BE2C (cell line): ENCODE measurements at regions not wholly inside any gene's neighbourhood (a gene's known extent, or its start where the extent isn't known, plus 50 kb on each side); places are given as distances from the start of the nearest gene placed in this dataset.

Experiments used
- DNase-seq: peaks from one replicate; pipeline ENCODE4 v3.0.0-alpha.2; 2020
- H3K27me3 ChIP-seq: fragments of 250-450 bp; sonication (Bioruptor Pico); 2 replicates; pipeline ENCODE4 v1.5.1; 2020; ENCODE audit warnings: mild to moderate bottlenecking
- H3K36me3 ChIP-seq: fragments of 250-450 bp; sonication (Bioruptor Pico); 2 replicates; pipeline ENCODE4 v1.5.1; 2020; ENCODE audit warnings: mild to moderate bottlenecking
- H3K4me1 ChIP-seq: fragments of 250-450 bp; sonication (Bioruptor Pico); 2 replicates; pipeline ENCODE4 v1.5.1; 2020
- H3K4me3 ChIP-seq: 2 replicates; pipeline ENCODE4 v1.5.1; 2011; ENCODE audit warnings: low read depth, low read length
- H3K9me3 ChIP-seq: fragments of 250-450 bp; sonication (Bioruptor Pico); 2 replicates; pipeline ENCODE4 v1.5.1; 2020
- CTCF ChIP-seq: IDR thresholded peaks from 2 replicates; pipeline ENCODE4 v1.5.1; 2012; ENCODE audit warnings: mild to moderate bottlenecking, low read depth, low read length

GRCh38 chr12:107163413-107163812 is 70.1 kb upstream of the CRY1 start:
- Histone ChIP-seq H3K4me3 (no peak overlapping the region), H3K9me3 (no peaks in the 10 kb centered on the region; the same call in 1 of the 2 replicates), H3K4me1 (no peaks in the 10 kb centered on the region), H3K36me3 (no peaks in the 10 kb centered on the region), H3K27me3 (peaks cover 12% of the 10 kb centered on the region)
- DNase-seq: no peak
- no peak for TF ChIP-seq CTCF

GRCh38 chr12:107164392-107164791 is 71.0 kb upstream of the CRY1 start:
- no peak for DNase-seq
- Histone ChIP-seq H3K4me3 (no peak overlapping the region), H3K36me3 (no peaks in the 10 kb centered on the region), H3K27me3 (peaks cover 12% of the 10 kb centered on the region), H3K9me3 (no peaks in the 10 kb centered on the region; the same call in 1 of the 2 replicates), H3K4me1 (no peaks in the 10 kb centered on the region)
- TF ChIP-seq CTCF: no peak

GRCh38 chr12:107165581-107165980 is 72.2 kb upstream of the CRY1 start:
- Histone ChIP-seq H3K36me3 (no peaks in the 10 kb centered on the region), H3K9me3 (no peaks in the 10 kb centered on the region; the same call in 1 of the 2 replicates), H3K27me3 (peaks cover 7% of the 10 kb centered on the region), H3K4me3 (no peak overlapping the region), H3K4me1 (no peaks in the 10 kb centered on the region)
- no peak for DNase-seq
- no peak for TF ChIP-seq CTCF

- H3K9me3 ChIP-seq: no peaks in the 10 kb centered on the region; the same call in 1 of the 2 replicates
- peaks cover 5% of the 10 kb centered on the region for H3K27me3 ChIP-seq
- no peak for TF ChIP-seq CTCF
- no peak overlapping the region for H3K4me3 ChIP-seq
- H3K4me1 ChIP-seq: no peaks in the 10 kb centered on the region
- H3K36me3 ChIP-seq: no peaks in the 10 kb centered on the region
- DNase-seq: no peak
Measured at GRCh38 chr12:107167756-107168155, 74.4 kb upstream of the CRY1 start.

- H3K36me3 ChIP-seq: no peaks in the 10 kb centered on the region
- peak; percentile 6 for DNase-seq
- no peak overlapping the region for H3K4me3 ChIP-seq
- H3K9me3 ChIP-seq: no peaks in the 10 kb centered on the region
- no peak for TF ChIP-seq CTCF
- no peaks in the 10 kb centered on the region; the same call in 1 of the 2 replicates for H3K27me3 ChIP-seq
- H3K4me1 ChIP-seq: no peaks in the 10 kb centered on the region
Measured at GRCh38 chr12:107169200-107169599, 75.9 kb upstream of the CRY1 start.

- Histone ChIP-seq H3K27me3 (no peaks in the 10 kb centered on the region), H3K36me3 (no peaks in the 10 kb centered on the region), H3K9me3 (no peaks in the 10 kb centered on the region), H3K4me1 (no peaks in the 10 kb centered on the region), H3K4me3 (no peak overlapping the region)
- no peak for DNase-seq
- no peak for TF ChIP-seq CTCF
Measured at GRCh38 chr12:107178776-107179175, 85.4 kb upstream of the CRY1 start.
